Mesenchymal stem cell (in vitro differentiated cells and primary cell): ENCODE measurements at regions not wholly inside any gene's neighbourhood (a gene's known extent, or its start where the extent isn't known, plus 50 kb on each side); places are given as distances from the start of the nearest gene placed in this dataset.

ENCODE experiments used
- DNase-seq: peaks from one replicate; pipeline ENCODE4 v3.0.0-alpha.2; 2013
- H2AFZ ChIP-seq: one replicate; pipeline ENCODE4 v1.6.1; 2013; ENCODE audit warnings: low read depth, mild to moderate bottlenecking, control low read depth, inconsistent platforms, low read length, moderate library complexity
- H2AK5ac ChIP-seq: 2 replicates; pipeline ENCODE4 v1.6.1; 2013; ENCODE audit warnings: low read length, moderate library complexity, mild to moderate bottlenecking, inconsistent platforms; ENCODE audit not compliant: severe bottlenecking
- H2BK120ac ChIP-seq: one replicate; pipeline ENCODE4 v1.6.1; 2013; ENCODE audit warnings: low read depth, mild to moderate bottlenecking, inconsistent platforms, low read length, moderate library complexity
- H2BK12ac ChIP-seq, 2 experiments: one replicate each; pipeline ENCODE4 v1.6.1; 2013; ENCODE audit warnings: inconsistent platforms in 2 of 2, low read length in 2 of 2, mild to moderate bottlenecking in 2 of 2, moderate library complexity in 2 of 2, control low read depth in 1 of 2
- H2BK15ac ChIP-seq: one replicate; pipeline ENCODE4 v1.6.1; 2013; ENCODE audit warnings: mild to moderate bottlenecking, low read depth, inconsistent platforms; ENCODE audit not compliant: poor library complexity, severe bottlenecking
- H2BK5ac ChIP-seq: 2 replicates; pipeline ENCODE4 v1.6.1; 2013; ENCODE audit warnings: low read depth, mild to moderate bottlenecking, low read length, control low read depth, inconsistent platforms; ENCODE audit not compliant: poor library complexity, severe bottlenecking
- H3K14ac ChIP-seq, 2 experiments: one replicate each; pipeline ENCODE4 v1.6.1; 2013; ENCODE audit warnings: inconsistent platforms in 2 of 2, low read length in 2 of 2, control low read depth in 1 of 2, mild to moderate bottlenecking in 1 of 2, moderate library complexity in 1 of 2
- H3K18ac ChIP-seq, 2 experiments: one replicate each; pipeline ENCODE4 v1.6.1; 2013; ENCODE audit warnings: inconsistent platforms in 2 of 2, low read length in 2 of 2, control low read depth in 1 of 2, low read depth in 1 of 2, mild to moderate bottlenecking in 1 of 2
- H3K23ac ChIP-seq, 2 experiments: one replicate each; pipeline ENCODE4 v1.6.1; 2013; ENCODE audit warnings: inconsistent platforms in 2 of 2, low read length in 2 of 2, mild to moderate bottlenecking in 2 of 2, moderate library complexity in 2 of 2, control low read depth in 1 of 2
- H3K27ac ChIP-seq: 2 replicates; pipeline ENCODE4 v1.5.1; 2013; ENCODE audit warnings: mild to moderate bottlenecking, moderate library complexity, low read length, control low read depth, inconsistent platforms; ENCODE audit not compliant: poor library complexity, severe bottlenecking
- H3K27me3 ChIP-seq, 2 experiments: 2 replicates each; pipeline versions ENCODE4 v1.6.1 to v1.7.0; 2013; ENCODE audit warnings: low read length in 2 of 2, mild to moderate bottlenecking in 2 of 2, moderate library complexity in 2 of 2, control low read depth in 1 of 2, inconsistent platforms in 1 of 2; ENCODE audit not compliant: control insufficient read depth in 1 of 2, insufficient read depth in 1 of 2
- H3K36me3 ChIP-seq, 2 experiments: 2 replicates each; pipeline versions ENCODE4 v1.6.1 to v1.7.0; 2013; ENCODE audit warnings: low read length in 2 of 2, control low read depth in 1 of 2, inconsistent platforms in 1 of 2, low read depth in 1 of 2, mild to moderate bottlenecking in 1 of 2; ENCODE audit not compliant: insufficient read depth in 2 of 2, control insufficient read depth in 1 of 2
- H3K4ac ChIP-seq, 2 experiments: one replicate each; pipeline ENCODE4 v1.6.1; 2013; ENCODE audit warnings: inconsistent platforms in 2 of 2, low read length in 2 of 2, mild to moderate bottlenecking in 2 of 2, moderate library complexity in 2 of 2, control low read depth in 1 of 2, low read depth in 1 of 2
- H3K4me1 ChIP-seq: 2 replicates; pipeline ENCODE4 v1.6.1; 2013; ENCODE audit warnings: low read depth, low read length, control low read depth; ENCODE audit not compliant: control insufficient read depth, insufficient read depth
- H3K4me2 ChIP-seq: 2 replicates; pipeline ENCODE4 v1.6.1; 2013; ENCODE audit warnings: low read length, mild to moderate bottlenecking, inconsistent platforms; ENCODE audit not compliant: poor library complexity, severe bottlenecking
- H3K4me3 ChIP-seq, 2 experiments: 2 replicates each; pipeline versions ENCODE4 v1.5.1 to v1.7.0; 2013; ENCODE audit warnings: low read length in 2 of 2, mild to moderate bottlenecking in 2 of 2, control low read depth in 1 of 2, low read depth in 1 of 2; ENCODE audit not compliant: insufficient read depth in 1 of 2
- H3K79me1 ChIP-seq: replicated peaks from 2 replicates; pipeline ENCODE4 v1.6.1; 2013; ENCODE audit warnings: mild to moderate bottlenecking, control low read depth, low read length, inconsistent platforms; ENCODE audit not compliant: poor library complexity, severe bottlenecking
- H3K9ac ChIP-seq: 2 replicates; pipeline ENCODE4 v1.7.0; 2013; ENCODE audit warnings: mild to moderate bottlenecking, low read length, moderate library complexity
- H3K9me3 ChIP-seq: 2 replicates; pipeline ENCODE4 v1.7.0; 2013; ENCODE audit warnings: mild to moderate bottlenecking, low read length; ENCODE audit not compliant: control insufficient read depth
- H4K8ac ChIP-seq: one replicate; pipeline ENCODE4 v1.6.1; 2013; ENCODE audit warnings: inconsistent platforms, mild to moderate bottlenecking, low read length, moderate library complexity
- H4K91ac ChIP-seq: one replicate; pipeline ENCODE4 v1.6.1; 2013; ENCODE audit warnings: mild to moderate bottlenecking, low read length, inconsistent platforms
- WGBS: methylation state at CpG from one replicate; pipeline ENCODE4 v1.1.7; 2013; ENCODE audit warnings: mixed read lengths; 5-methylcytosine and 5-hydroxymethylcytosine counted together

DNA sequence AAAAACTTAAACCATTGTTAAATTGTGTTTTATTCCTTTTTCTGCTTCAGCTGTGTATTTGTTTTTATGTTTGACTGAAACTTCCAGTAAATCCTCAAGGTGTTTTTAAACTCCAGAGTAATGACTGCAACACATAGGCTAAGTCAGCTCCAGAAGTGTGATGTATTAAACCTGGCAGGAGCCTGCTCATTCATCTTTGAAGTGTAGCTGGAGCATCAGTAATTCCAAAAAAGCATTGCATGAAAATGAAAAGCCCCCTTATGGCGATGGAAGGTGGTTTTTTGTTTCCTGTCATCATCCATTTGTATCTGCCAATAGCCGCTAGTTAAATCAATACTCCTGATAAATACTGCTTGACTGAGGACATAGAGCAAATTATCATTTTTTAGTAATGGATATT is 474.2 kb upstream of the ADAMTS16 start:
- H4K91ac ChIP-seq: no peak overlapping the region
- H3K4me2 ChIP-seq: no peak overlapping the region

DNA sequence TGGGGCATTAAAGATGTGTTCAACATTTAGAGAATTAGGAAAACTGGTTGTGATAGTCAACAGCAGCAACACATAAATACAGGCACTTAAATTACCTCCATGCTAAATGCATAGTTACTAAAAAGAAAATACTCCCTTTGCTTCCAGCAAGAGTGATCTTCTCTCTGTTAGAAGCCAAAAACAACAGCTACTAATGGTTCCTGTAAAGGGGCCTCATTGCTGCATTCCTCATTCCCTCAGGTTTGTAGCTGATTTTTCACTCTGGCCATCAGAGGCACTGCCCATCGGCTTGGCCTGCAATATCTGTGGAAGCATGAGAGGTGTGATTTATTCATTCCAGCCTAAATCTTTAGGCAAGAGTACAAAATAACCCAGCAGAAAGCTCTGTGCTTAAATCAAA is 466.0 kb upstream of the ADAMTS16 start:
- H3K27ac ChIP-seq: no peak overlapping the region
- no peaks in the 10 kb centered on the region for H3K4me1 ChIP-seq
- H4K8ac ChIP-seq: no peak overlapping the region
- H2BK120ac ChIP-seq: no peak overlapping the region
- H3K9me3 ChIP-seq: no peaks in the 10 kb centered on the region
- H2AK5ac ChIP-seq: no peak overlapping the region
- H2BK12ac ChIP-seq: no peak overlapping the region
- no peaks in the 10 kb centered on the region for H3K27me3 ChIP-seq
- H3K36me3 ChIP-seq: no peaks in the 10 kb centered on the region
- DNase-seq: no peak
- no peak overlapping the region for H2BK5ac ChIP-seq
- H3K79me1 ChIP-seq: no peaks in the 10 kb centered on the region
- no peak overlapping the region for H3K4me3 ChIP-seq
- no peak overlapping the region for H2BK15ac ChIP-seq
- no peak overlapping the region for H3K9ac ChIP-seq
- no peak overlapping the region for H3K23ac ChIP-seq
- no peak overlapping the region for H2AFZ ChIP-seq
- 88% methylated on average over 1 of the region's 1 CpG for WGBS
- H4K91ac ChIP-seq: no peak overlapping the region
- H3K4me2 ChIP-seq: no peak overlapping the region
- no peak overlapping the region for H3K14ac ChIP-seq
- no peak overlapping the region for H3K18ac ChIP-seq
- no peak overlapping the region for H3K4ac ChIP-seq

More for the DNA sequence above, 474.2 kb upstream of the ADAMTS16 start:
- Histone ChIP-seq H3K79me1 (no peaks in the 10 kb centered on the region), H4K8ac (no peak overlapping the region), H3K18ac (no peak overlapping the region), H3K9ac (no peak overlapping the region), H3K4ac (no peak overlapping the region), H3K36me3 (no peaks in the 10 kb centered on the region), H3K4me1 (no peaks in the 10 kb centered on the region), H2AFZ (no peak overlapping the region), H2AK5ac (no peak overlapping the region), H3K23ac (no peak overlapping the region), H3K9me3 (peaks cover 3% of the 10 kb centered on the region), H2BK12ac (no peak overlapping the region), H2BK120ac (no peak overlapping the region), H3K27ac (no peak overlapping the region), H2BK5ac (no peak overlapping the region), H3K14ac (no peak overlapping the region), H2BK15ac (no peak overlapping the region), H3K27me3 (no peaks in the 10 kb centered on the region), H3K4me3 (no peak overlapping the region)
- DNase-seq: no peak
- no CpG with 5 or more reads among the region's 2 CpGs for WGBS

DNA sequence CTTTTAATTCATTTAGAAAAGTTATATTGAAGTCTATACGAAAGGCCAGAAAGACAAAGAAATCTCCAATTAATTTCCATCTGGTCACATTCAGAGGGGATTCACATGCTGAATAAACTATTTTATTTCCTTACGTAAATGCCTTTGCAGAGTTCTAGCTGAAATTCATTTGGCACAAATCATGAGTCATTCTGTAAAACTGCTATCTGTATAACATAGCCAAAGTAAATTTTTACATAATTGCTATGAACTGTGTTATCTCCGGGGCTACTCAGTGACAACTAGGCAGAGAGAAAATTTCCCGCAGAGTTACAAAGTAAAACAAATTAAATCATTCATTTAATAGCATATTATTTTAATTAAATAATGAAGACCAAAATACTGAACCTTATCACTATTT is 463.2 kb upstream of the ADAMTS16 start:
- H3K27ac ChIP-seq: no peak overlapping the region
- no peak overlapping the region for H3K9ac ChIP-seq
- H3K23ac ChIP-seq: no peak overlapping the region
- no peak overlapping the region for H2AK5ac ChIP-seq
- no peak overlapping the region for H4K8ac ChIP-seq
- peaks cover 7% of the 10 kb centered on the region for H3K9me3 ChIP-seq
- H3K4me3 ChIP-seq: no peak overlapping the region
- no peak overlapping the region for H2BK5ac ChIP-seq
- H2BK120ac ChIP-seq: no peak overlapping the region
- no peaks in the 10 kb centered on the region for H3K27me3 ChIP-seq
- H3K4me1 ChIP-seq: no peaks in the 10 kb centered on the region
- no peaks in the 10 kb centered on the region for H3K36me3 ChIP-seq
- no peak overlapping the region for H3K4ac ChIP-seq
- no peak overlapping the region for H3K4me2 ChIP-seq
- H2AFZ ChIP-seq: no peak overlapping the region
- no peak overlapping the region for H3K18ac ChIP-seq
- no peak overlapping the region for H3K14ac ChIP-seq
- no peak for DNase-seq
- 60% methylated on average over 1 of the region's 4 CpGs for WGBS
- H2BK12ac ChIP-seq: no peak overlapping the region
- H4K91ac ChIP-seq: no peak overlapping the region
- H2BK15ac ChIP-seq: no peak overlapping the region
- no peaks in the 10 kb centered on the region for H3K79me1 ChIP-seq

DNA sequence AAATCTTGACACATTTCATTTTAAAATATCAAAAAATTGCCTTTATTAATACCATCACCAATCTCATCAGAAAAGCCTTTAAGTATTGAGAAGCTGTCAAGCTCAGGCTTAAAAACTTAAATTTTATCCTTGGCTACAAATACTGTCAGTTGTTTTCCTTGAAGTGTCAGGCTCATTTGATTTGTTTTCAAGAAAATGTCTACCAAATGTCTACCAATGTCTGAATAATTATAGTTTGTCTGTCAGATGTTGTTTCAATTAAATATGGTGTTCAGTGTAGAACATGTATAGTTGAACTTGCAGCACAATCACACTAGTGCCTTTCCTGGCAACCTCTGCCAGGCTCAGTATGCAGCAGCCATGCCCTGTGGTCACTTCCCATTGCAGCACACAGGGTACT is 455.2 kb upstream of the ADAMTS16 start:
- Histone ChIP-seq H2AK5ac (no peak overlapping the region), H3K14ac (no peak overlapping the region), H3K36me3 (no peaks in the 10 kb centered on the region), H3K23ac (no peak overlapping the region), H3K4me1 (no peaks in the 10 kb centered on the region), H3K18ac (no peak overlapping the region), H2BK5ac (no peak overlapping the region), H3K4me2 (no peak overlapping the region), H3K79me1 (no peaks in the 10 kb centered on the region), H3K9me3 (peaks cover 19% of the 10 kb centered on the region), H3K27me3 (no peaks in the 10 kb centered on the region), H2AFZ (no peak overlapping the region), H3K9ac (no peak overlapping the region), H3K4ac (no peak overlapping the region), H3K27ac (no peak overlapping the region), H2BK12ac (no peak overlapping the region), H2BK120ac (no peak overlapping the region), H4K91ac (no peak overlapping the region), H2BK15ac (no peak overlapping the region), H4K8ac (no peak overlapping the region), H3K4me3 (no peak overlapping the region)
- DNase-seq: no peak
